Left renal cortex interstitium (tissue), 4 donors: ENCODE measurements at regions not wholly inside any gene's neighbourhood (a gene's known extent, or its start where the extent isn't known, plus 50 kb on each side); places are given as distances from the start of the nearest gene placed in this dataset.
"Not testable (repeated sequence)": the region's sequence is repeated elsewhere in the genome, so short reads cannot be mapped to it uniquely, and the experiment has no call there.

ENCODE experiments used
- DNase-seq, 4 donors: peaks; one replicate each; pipeline ENCODE4 v3.0.0-alpha.2; 2013; ENCODE audit warnings: low read depth in 4 of 4, low spot score in 2 of 4, missing footprints in 1 of 4

- no peak for DNase-seq
Observed at GRCh38 chr1:230493264-230493663, 67.1 kb upstream of the PGBD5 start.

GRCh38 chr1:230490436-230490835 is 64.3 kb upstream of the PGBD5 start:
- no peak for DNase-seq

- no peak for DNase-seq
Observed at GRCh38 chr1:230487773-230488428, 61.8 kb upstream of the PGBD5 start.

GRCh38 chr1:230476622-230477003 is 50.5 kb upstream of the PGBD5 start:
- DNase-seq, result no peak

GRCh38 chr1:230475856-230476621 is 49.9 kb upstream of the PGBD5 start:
- not testable (repeated sequence) for DNase-seq
